GM12864 (cell line): ENCODE measurements at regions not wholly inside any gene's neighbourhood (a gene's known extent, or its start where the extent isn't known, plus 50 kb on each side); places are given as distances from the start of the nearest gene placed in this dataset.

ENCODE experiments used
- DNase-seq: peaks from one replicate; pipeline ENCODE4 v3.0.0-alpha.2; 2011; ENCODE audit warnings: low read depth
- H3K4me3 ChIP-seq: 2 replicates; pipeline ENCODE4 v1.5.1; 2011; ENCODE audit warnings: mild to moderate bottlenecking, low read depth, low read length, control low read depth
- TF ChIP-seq, protein P1 (sequence below): IDR thresholded peaks from 2 replicates; pipeline ENCODE4 v1.5.1; 2011; ENCODE audit warnings: low read depth, mild to moderate bottlenecking, moderate library complexity, low read length, control low read depth, inconsistent platforms; ENCODE audit errors: missing control alignments

- no peak overlapping the region for H3K4me3 ChIP-seq
- DNase-seq = no peak
- TF ChIP-seq, protein P1, sequence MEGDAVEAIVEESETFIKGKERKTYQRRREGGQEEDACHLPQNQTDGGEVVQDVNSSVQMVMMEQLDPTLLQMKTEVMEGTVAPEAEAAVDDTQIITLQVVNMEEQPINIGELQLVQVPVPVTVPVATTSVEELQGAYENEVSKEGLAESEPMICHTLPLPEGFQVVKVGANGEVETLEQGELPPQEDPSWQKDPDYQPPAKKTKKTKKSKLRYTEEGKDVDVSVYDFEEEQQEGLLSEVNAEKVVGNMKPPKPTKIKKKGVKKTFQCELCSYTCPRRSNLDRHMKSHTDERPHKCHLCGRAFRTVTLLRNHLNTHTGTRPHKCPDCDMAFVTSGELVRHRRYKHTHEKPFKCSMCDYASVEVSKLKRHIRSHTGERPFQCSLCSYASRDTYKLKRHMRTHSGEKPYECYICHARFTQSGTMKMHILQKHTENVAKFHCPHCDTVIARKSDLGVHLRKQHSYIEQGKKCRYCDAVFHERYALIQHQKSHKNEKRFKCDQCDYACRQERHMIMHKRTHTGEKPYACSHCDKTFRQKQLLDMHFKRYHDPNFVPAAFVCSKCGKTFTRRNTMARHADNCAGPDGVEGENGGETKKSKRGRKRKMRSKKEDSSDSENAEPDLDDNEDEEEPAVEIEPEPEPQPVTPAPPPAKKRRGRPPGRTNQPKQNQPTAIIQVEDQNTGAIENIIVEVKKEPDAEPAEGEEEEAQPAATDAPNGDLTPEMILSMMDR = no peak
These were observed 534.4 kb upstream of the SLC39A10 start for GRCh38 chr2:195122653-195123052.

DNA sequence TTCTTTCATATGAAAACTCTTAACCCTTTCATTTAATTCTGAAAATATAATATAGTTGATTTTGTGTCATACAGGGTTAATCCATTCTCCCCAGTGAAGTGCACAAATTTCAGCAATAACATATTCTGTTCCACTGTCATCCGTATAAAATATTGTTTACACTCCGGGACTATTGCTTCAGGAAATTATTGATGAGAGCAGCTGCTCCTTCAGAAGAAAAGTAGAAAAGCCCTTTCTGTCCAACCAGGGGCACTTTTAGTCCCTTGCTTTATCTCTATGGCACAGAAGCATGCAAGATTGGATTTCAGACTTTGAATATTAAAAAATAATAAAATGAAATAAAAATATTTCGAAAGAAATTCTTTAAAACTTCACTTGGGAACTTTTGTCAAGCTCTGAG, 535.7 kb upstream of the SLC39A10 start:
- no peak overlapping the region for H3K4me3 ChIP-seq
- DNase-seq = no peak
- TF ChIP-seq, protein P1 = no peak

GRCh38 chr2:195119231-195119630, 537.8 kb upstream of the SLC39A10 start:
- no peak overlapping the region for H3K4me3 ChIP-seq
- TF ChIP-seq, protein P1 = no peak
- DNase-seq = no peak

DNA sequence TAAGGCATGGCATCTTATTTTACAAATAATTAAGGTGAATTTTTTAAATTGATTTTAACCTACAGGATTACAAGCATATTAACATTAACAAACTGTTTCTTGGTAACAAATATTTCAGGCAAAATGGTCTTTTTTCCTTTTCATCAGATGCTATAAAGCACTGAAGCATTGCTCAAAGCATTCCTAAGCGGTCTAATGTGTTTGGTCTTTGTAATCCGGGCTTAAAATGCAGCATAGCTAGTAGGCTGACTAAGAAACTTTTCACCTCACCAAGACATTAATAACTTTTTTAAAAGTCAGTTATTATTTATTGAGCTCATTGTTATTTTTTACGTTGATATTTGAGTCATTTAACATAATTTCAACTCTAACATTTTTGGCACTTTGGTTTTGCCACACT, 538.8 kb upstream of the SLC39A10 start:
- TF ChIP-seq, protein P1 = no peak
- DNase-seq = no peak
- H3K4me3 ChIP-seq = no peak overlapping the region

DNA sequence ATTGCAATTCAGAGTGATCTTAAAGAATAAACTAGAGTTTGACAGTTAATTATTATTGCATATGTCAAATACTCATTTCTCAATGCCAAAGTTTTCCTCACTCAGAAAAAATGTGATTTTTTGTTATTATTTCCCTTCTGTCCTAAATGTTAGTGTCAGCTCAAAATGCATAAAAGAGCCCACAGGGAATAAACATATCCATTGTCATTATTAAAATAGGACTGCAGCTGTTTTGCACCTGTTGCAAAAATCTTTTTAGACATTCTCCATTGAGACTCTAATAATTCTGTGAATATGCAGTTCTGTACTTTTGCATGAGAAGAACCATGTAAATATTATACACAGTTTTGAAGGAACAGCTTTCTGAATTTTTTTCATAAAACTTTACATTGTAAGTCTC, 540.0 kb upstream of the SLC39A10 start:
- TF ChIP-seq, protein P1 = no peak
- H3K4me3 ChIP-seq = no peak overlapping the region
- DNase-seq = no peak

DNA sequence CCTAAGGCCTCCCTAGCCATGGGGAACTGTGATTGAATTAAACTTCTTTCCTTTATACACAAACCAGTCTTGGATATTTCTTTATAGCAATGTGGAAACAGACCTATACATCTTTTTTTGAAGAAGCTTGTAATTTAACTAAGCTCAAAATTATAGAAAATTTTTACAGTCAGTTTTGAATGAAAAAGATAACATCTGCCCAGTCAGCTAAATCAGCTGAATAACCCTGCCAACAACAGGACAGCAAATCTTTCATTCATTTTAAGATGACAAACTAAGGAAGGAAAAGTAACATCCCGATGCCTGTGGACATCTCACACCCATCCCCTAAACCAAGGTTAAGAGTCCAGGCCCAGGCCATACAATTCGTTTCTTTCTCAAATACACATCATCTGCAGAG, 541.3 kb upstream of the SLC39A10 start:
- H3K4me3 ChIP-seq = no peak overlapping the region
- TF ChIP-seq, protein P1 = no peak
- DNase-seq = no peak

DNA sequence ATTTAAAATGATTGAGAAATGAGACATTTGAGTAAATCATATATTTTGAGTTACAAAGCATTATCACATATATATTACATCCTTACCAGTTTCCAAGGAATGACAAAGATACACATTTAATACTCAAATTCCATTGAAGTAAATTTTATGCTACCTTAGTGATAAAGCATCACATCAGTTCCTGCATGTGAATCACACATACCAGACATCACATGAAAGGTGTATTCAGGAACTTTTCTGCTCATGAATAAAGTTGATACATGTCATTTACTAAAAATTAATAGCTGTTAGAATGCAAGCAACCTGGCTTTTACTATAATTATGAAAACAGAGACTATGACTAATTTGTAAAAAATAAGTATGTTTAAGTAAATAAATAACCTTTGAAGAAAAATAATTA, 548.8 kb upstream of the SLC39A10 start:
- DNase-seq = no peak
- TF ChIP-seq, protein P1 = no peak
- H3K4me3 ChIP-seq = no peak overlapping the region
